ENCODE measurements at regions not wholly inside any gene's neighbourhood (a gene's known extent, or its start where the extent isn't known, plus 50 kb on each side); places are given as distances from the start of the nearest gene placed in this dataset.

DNA sequence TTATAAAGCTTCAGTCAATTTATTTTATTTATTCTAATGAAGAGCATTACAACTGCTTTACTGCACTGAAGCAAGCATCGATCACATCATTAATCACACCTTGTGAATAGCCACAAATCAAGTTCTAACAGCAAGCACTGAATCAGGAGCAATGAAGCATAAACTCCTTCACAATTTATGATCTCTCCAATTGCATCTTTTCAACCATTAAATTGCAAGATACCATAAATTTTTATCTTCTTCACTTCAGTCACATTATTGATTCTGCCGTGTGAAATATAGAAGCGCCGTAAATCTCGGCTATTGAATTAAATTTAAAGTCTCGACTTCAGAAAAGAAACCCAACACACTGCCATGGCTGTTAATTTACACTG, 298.7 kb downstream of the CDCA7 start:
- DNase-seq (ENCODE audit: low read depth, low spot score), result no peak
- no peak overlapping the region for H3K9ac ChIP-seq (ENCODE audit: insufficient read length, low read depth)

DNA sequence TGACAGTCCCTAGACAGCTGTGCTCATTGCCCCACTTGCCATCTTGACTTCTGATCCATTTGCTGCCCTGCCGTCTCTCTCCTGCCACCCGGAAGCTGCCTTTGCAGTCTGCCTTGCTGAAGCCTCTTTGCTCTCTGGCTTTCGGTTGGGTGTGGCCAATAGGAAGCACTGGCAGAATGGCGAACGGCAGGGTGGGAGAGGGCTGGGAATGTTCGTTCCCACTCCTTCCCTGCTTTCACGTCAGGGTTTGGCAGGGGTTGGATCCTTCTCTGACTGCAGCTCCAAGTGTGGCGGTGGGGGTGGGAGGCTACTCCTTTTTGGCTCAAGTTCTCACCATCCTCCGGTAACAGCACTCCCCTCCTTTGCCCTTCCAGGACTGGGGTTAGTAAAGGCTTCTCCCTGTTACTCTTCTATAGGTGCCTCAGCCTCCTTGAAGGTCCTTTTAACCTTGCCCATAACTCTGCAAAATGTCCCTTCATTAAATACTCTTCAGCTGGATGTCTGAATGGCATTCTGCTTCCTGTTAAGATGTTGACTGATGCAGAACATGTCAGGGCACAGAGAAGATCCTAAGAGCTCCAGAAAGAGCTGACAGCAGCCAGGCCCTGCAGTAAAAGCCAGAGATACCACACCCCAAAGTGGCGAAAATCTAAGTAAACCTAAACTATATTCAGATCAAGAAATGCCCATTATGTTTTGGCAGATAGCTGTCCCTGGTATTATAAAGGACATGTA, 299.7 kb downstream of the CDCA7 start:
- Histone ChIP-seq H3K4me1 (ENCODE audit: insufficient read depth, insufficient read length) (peaks cover 3% of the 10 kb centered on the region), H3K27me3 (ENCODE audit: insufficient read depth, insufficient read length) (no peaks in the 10 kb centered on the region), H3K4me3 (ENCODE audit: insufficient read length, low read depth) (no peak overlapping the region), H3K9me3 (ENCODE audit: insufficient read depth, low read length) (peaks cover 6% of the 10 kb centered on the region), H3K36me3 (ENCODE audit: insufficient read depth, insufficient read length, low read length) (no peaks in the 10 kb centered on the region), H3K9ac (ENCODE audit: insufficient read length, low read depth) (no peak overlapping the region)
- no peak for DNase-seq (ENCODE audit: low read depth, low spot score)
- no peak for TF ChIP-seq SUZ12 (IDR thresholded peaks at IDR 0.05; ENCODE audit: extremely low read depth, insufficient read depth, insufficient read length)
- TF ChIP-seq YY1 (IDR thresholded peaks at IDR 0.05; ENCODE audit: insufficient read depth, insufficient read length), result no peak
- TF ChIP-seq ZNF274 (IDR thresholded peaks at IDR 0.05; ENCODE audit: low read depth, low read length), result no peak

More for the DNA sequence above, 298.7 kb downstream of the CDCA7 start:
- peaks cover 3% of the 10 kb centered on the region for H3K4me1 ChIP-seq (ENCODE audit: insufficient read depth, insufficient read length)
- no peak for TF ChIP-seq YY1 (IDR thresholded peaks at IDR 0.05; ENCODE audit: insufficient read depth, insufficient read length)
- no peak for TF ChIP-seq SUZ12 (IDR thresholded peaks at IDR 0.05; ENCODE audit: extremely low read depth, insufficient read depth, insufficient read length)
- TF ChIP-seq ZNF274 (IDR thresholded peaks at IDR 0.05; ENCODE audit: low read depth, low read length), result no peak
- no peaks in the 10 kb centered on the region for H3K27me3 ChIP-seq (ENCODE audit: insufficient read depth, insufficient read length)
- H3K9me3 ChIP-seq (ENCODE audit: insufficient read depth, low read length), result peaks cover 6% of the 10 kb centered on the region
- H3K4me3 ChIP-seq (ENCODE audit: insufficient read length, low read depth), result no peak overlapping the region
- H3K36me3 ChIP-seq (ENCODE audit: insufficient read depth, insufficient read length, low read length), result no peaks in the 10 kb centered on the region

DNA sequence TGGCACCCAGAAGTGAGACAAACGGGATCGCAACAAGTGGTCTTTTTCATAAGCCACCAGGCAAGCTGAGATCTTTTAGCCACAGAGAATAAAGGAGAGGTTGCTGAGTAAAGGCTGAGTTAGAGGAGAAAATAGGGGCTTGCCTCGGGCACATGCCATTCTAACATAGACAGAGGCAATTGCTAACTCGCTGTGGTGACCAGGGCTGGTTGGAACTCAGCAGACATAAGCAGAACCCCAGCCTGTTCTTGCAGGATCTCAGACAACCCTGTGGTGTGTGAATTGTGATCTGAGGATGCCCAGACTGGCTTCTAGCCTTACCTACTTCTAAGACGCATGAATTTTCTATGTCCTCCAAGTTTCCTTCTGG, 300.2 kb downstream of the CDCA7 start:
- H3K36me3 ChIP-seq (ENCODE audit: insufficient read depth, insufficient read length, low read length), result no peaks in the 10 kb centered on the region
- no peak overlapping the region for H3K9ac ChIP-seq (ENCODE audit: insufficient read length, low read depth)
- no peak for DNase-seq (ENCODE audit: low read depth, low spot score)
- peaks cover 3% of the 10 kb centered on the region for H3K4me1 ChIP-seq (ENCODE audit: insufficient read depth, insufficient read length)
- no peaks in the 10 kb centered on the region for H3K27me3 ChIP-seq (ENCODE audit: insufficient read depth, insufficient read length)
- H3K4me3 ChIP-seq (ENCODE audit: insufficient read length, low read depth), result no peak overlapping the region
- peaks cover 6% of the 10 kb centered on the region for H3K9me3 ChIP-seq (ENCODE audit: insufficient read depth, low read length)
- TF ChIP-seq YY1 (IDR thresholded peaks at IDR 0.05; ENCODE audit: insufficient read depth, insufficient read length) (no peak), SUZ12 (IDR thresholded peaks at IDR 0.05; ENCODE audit: extremely low read depth, insufficient read depth, insufficient read length) (no peak), ZNF274 (IDR thresholded peaks at IDR 0.05; ENCODE audit: low read depth, low read length) (no peak)

DNA sequence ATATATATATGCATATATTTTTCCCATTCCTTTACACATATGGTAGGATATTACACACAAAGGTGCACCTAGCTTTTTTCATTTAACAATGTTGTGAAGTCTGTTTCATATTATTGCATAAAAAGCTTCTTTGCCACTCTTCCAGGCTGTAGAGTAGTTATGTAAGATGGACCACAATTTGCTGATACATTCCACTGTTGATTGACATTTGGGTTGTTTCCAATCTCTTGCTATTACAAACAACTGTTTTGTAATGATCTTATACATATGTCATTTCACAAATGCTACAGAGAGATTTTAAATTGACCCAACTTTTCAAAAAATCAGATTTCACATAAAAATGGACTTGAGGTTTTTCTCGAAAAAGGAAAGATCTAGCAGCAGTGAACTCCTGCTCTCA, 301.4 kb downstream of the CDCA7 start:
- Histone ChIP-seq H3K36me3 (ENCODE audit: insufficient read depth, insufficient read length, low read length) (no peaks in the 10 kb centered on the region), H3K27me3 (ENCODE audit: insufficient read depth, insufficient read length) (no peaks in the 10 kb centered on the region), H3K4me1 (ENCODE audit: insufficient read depth, insufficient read length) (peaks cover 3% of the 10 kb centered on the region), H3K9me3 (ENCODE audit: insufficient read depth, low read length) (peaks cover 6% of the 10 kb centered on the region), H3K9ac (ENCODE audit: insufficient read length, low read depth) (no peak overlapping the region), H3K4me3 (ENCODE audit: insufficient read length, low read depth) (no peak overlapping the region)
- no peak for DNase-seq (ENCODE audit: low read depth, low spot score)
- TF ChIP-seq YY1 (IDR thresholded peaks at IDR 0.05; ENCODE audit: insufficient read depth, insufficient read length) (no peak), SUZ12 (IDR thresholded peaks at IDR 0.05; ENCODE audit: extremely low read depth, insufficient read depth, insufficient read length) (no peak), ZNF274 (IDR thresholded peaks at IDR 0.05; ENCODE audit: low read depth, low read length) (no peak)

DNA sequence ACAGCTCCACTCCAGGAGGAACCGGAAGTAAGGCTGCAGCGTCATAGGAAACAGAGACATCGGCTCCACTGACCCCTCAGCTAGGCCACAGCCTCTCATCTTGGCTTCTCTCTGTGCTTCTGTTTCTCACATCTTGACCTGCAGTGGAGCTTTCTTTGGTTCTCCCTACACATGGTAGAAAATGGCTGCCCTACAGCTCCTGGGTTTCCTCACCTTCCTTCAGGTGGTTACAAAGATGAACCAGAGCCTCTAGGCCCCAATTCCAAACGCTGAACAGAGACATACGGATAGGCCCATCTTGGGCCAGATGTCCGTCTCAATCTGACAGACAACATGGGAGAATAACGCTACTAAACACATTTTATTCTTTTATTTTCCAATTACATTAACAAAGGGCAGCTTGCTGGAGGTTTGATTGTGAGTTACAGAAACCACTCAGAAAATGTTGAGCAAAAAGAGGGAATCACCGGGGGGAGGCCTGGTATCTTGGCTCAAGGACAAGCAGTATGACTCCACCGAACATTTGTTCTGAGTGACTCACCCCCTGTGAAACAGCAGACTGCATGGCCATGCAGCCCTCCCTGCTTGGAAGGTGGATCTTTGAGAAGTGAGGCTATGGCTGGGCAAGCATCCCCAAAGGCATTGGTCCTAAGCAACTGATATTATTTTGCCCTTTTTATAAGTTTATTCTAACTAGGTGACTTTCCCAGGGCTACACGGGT, 303.5 kb downstream of the CDCA7 start:
- Histone ChIP-seq H3K9me3 (ENCODE audit: insufficient read depth, low read length) (no peaks in the 10 kb centered on the region), H3K9ac (ENCODE audit: insufficient read length, low read depth) (no peak overlapping the region), H3K36me3 (ENCODE audit: insufficient read depth, insufficient read length, low read length) (no peaks in the 10 kb centered on the region), H3K4me1 (ENCODE audit: insufficient read depth, insufficient read length) (peaks cover 3% of the 10 kb centered on the region), H3K27me3 (ENCODE audit: insufficient read depth, insufficient read length) (no peaks in the 10 kb centered on the region), H3K4me3 (ENCODE audit: insufficient read length, low read depth) (no peak overlapping the region)
- TF ChIP-seq YY1 (IDR thresholded peaks at IDR 0.05; ENCODE audit: insufficient read depth, insufficient read length) (no peak), SUZ12 (IDR thresholded peaks at IDR 0.05; ENCODE audit: extremely low read depth, insufficient read depth, insufficient read length) (no peak), ZNF274 (IDR thresholded peaks at IDR 0.05; ENCODE audit: low read depth, low read length) (no peak)
- DNase-seq (ENCODE audit: low read depth, low spot score), result no peak

DNA sequence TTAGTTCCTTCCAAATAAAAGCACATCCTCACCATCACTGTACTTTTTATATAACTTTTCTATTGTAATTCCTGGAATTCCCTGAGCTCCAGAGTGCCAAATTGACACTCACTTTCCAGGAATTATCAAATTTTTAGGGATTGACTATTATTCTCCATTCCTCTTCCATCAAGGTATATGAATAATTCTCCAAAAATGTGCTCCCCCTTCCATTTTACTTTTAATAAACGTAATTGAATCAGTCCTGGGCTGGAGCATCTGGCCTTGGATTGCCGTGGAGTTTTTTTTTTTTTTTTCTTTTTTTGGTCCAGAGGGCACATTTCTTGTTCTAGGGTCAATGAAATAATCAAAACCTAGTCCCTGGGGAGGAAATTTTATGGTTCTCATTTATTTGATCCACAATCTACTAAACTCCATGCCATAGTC, 304.3 kb downstream of the CDCA7 start:
- no peaks in the 10 kb centered on the region for H3K9me3 ChIP-seq (ENCODE audit: insufficient read depth, low read length)
- no peak overlapping the region for H3K9ac ChIP-seq (ENCODE audit: insufficient read length, low read depth)
- TF ChIP-seq SUZ12 (IDR thresholded peaks at IDR 0.05; ENCODE audit: extremely low read depth, insufficient read depth, insufficient read length), result no peak
- no peak for TF ChIP-seq ZNF274 (IDR thresholded peaks at IDR 0.05; ENCODE audit: low read depth, low read length)
- TF ChIP-seq YY1 (IDR thresholded peaks at IDR 0.05; ENCODE audit: insufficient read depth, insufficient read length), result no peak
- no peak overlapping the region for H3K4me3 ChIP-seq (ENCODE audit: insufficient read length, low read depth)
- H3K4me1 ChIP-seq (ENCODE audit: insufficient read depth, insufficient read length), result peaks cover 2% of the 10 kb centered on the region
- DNase-seq (ENCODE audit: low read depth, low spot score), result no peak
- no peaks in the 10 kb centered on the region for H3K27me3 ChIP-seq (ENCODE audit: insufficient read depth, insufficient read length)
- H3K36me3 ChIP-seq (ENCODE audit: insufficient read depth, insufficient read length, low read length), result no peaks in the 10 kb centered on the region

DNA sequence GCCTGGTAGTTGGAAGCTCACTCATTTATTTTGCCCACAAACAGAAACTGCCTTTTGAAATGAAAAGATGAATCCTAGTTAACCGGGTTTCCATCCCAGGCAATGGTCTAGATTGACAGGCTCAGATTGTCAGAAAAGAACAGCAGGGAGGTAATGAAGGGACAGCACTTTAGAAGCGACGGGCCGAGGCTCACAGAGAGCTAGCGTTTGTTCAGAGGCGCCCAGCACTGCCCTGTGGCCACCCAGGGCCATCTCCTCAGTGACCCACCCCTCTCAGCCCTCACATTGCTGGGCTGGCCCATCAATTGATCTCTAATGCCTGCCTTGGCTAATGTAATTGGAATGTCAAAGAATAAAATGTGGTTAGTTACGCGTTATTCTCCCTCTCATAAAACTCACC, 304.8 kb downstream of the CDCA7 start:
- Histone ChIP-seq H3K4me1 (ENCODE audit: insufficient read depth, insufficient read length) (no peaks in the 10 kb centered on the region), H3K9me3 (ENCODE audit: insufficient read depth, low read length) (no peaks in the 10 kb centered on the region), H3K36me3 (ENCODE audit: insufficient read depth, insufficient read length, low read length) (no peaks in the 10 kb centered on the region), H3K27me3 (ENCODE audit: insufficient read depth, insufficient read length) (no peaks in the 10 kb centered on the region), H3K9ac (ENCODE audit: insufficient read length, low read depth) (no peak overlapping the region), H3K4me3 (ENCODE audit: insufficient read length, low read depth) (no peak overlapping the region)
- TF ChIP-seq SUZ12 (IDR thresholded peaks at IDR 0.05; ENCODE audit: extremely low read depth, insufficient read depth, insufficient read length) (no peak), YY1 (IDR thresholded peaks at IDR 0.05; ENCODE audit: insufficient read depth, insufficient read length) (no peak), ZNF274 (IDR thresholded peaks at IDR 0.05; ENCODE audit: low read depth, low read length) (no peak)
- DNase-seq (ENCODE audit: low read depth, low spot score), result no peak
